ENCODE measurements at regions not wholly inside any gene's neighbourhood (a gene's known extent, or its start where the extent isn't known, plus 50 kb on each side); places are given as distances from the start of the nearest gene placed in this dataset.

- Histone ChIP-seq H4K20me1 (replicated peaks; ENCODE audit: control insufficient read depth, insufficient read depth, low read length) (no peaks in the 10 kb centered on the region), H3K9ac (ENCODE audit: insufficient read depth in 1 of 2, low read depth in 2 of 2, low read length in 2 of 2) (no peak overlapping the region), H3K9me1 (ENCODE audit: control insufficient read depth, insufficient read depth, low read length) (no peaks in the 10 kb centered on the region), H3K4me3 (no peak overlapping the region), H3K27me3 (ENCODE audit: control insufficient read depth in 2 of 2, insufficient read depth in 2 of 2, low read length in 2 of 2) (no peaks in the 10 kb centered on the region), H3K27ac (ENCODE audit: extremely low read depth, low read depth, low read length) (no peak overlapping the region), H3K4me1 (replicated peaks in 1 of 2; ENCODE audit: control insufficient read depth in 2 of 2, insufficient read depth in 2 of 2, low read length in 2 of 2) (no peaks in the 10 kb centered on the region), H2AFZ (ENCODE audit: low read depth, low read length) (no peak overlapping the region), H3K36me3 (ENCODE audit: control insufficient read depth, insufficient read depth, low read length) (no peaks in the 10 kb centered on the region), H3K4me2 (ENCODE audit: insufficient read depth, low read length) (no peak overlapping the region), H3K9me3 (replicated peaks; ENCODE audit: control insufficient read depth, insufficient read depth, low read depth, low read length) (no peaks in the 10 kb centered on the region), H3K79me2 (ENCODE audit: control insufficient read depth, insufficient read depth, low read length) (no peaks in the 10 kb centered on the region)
- FAIRE-seq, result no peak
- ChIA-PET CTCF (ENCODE audit: low intra/inter-chr PET ratio) (no interaction called here), POLR2A (no interaction called here)
- ATAC-seq, result no peak
- TF ChIP-seq GTF2E2 (tag; IDR thresholded peaks at IDR 0.05) (no peak), NFIC (IDR thresholded peaks at IDR 0.05) (no peak), TRIM25 (IDR thresholded peaks at IDR 0.05; ENCODE audit: borderline replicate concordance) (no peak), THAP7 (CRISPR knock-in tag; IDR thresholded peaks at IDR 0.05) (no peak), ZNF3 (CRISPR knock-in tag; IDR thresholded peaks at IDR 0.05) (no peak)
- intact Hi-C loops (cut with micrococcal nuclease), result no loop called here
- BruUV-seq (replicated peaks), result no TSS peak
- in situ Hi-C loops (cut with MboI), result no loop called here
- no peak for DNase-seq (ENCODE audit: extremely low read depth in 1 of 4, low spot score in 3 of 4)
Measured at GRCh38 chr21:27220416-27220815, 253.5 kb upstream of the ADAMTS5 start.

GRCh38 chr21:27219068-27219467, 252.2 kb upstream of the ADAMTS5 start:
- no peaks in the 10 kb centered on the region for H3K27me3 ChIP-seq (ENCODE audit: control insufficient read depth in 2 of 2, insufficient read depth in 2 of 2, low read length in 2 of 2)
- no peak for ATAC-seq
- WGBS (ENCODE audit: insufficient coverage, low coverage, missing lambda C conversion rate), result 0% methylated on average over 2 of the region's 2 CpGs
- no peak for FAIRE-seq
- no peak overlapping the region for H3K9ac ChIP-seq (ENCODE audit: insufficient read depth in 1 of 2, low read depth in 2 of 2, low read length in 2 of 2)
- no peak overlapping the region for H3K27ac ChIP-seq (ENCODE audit: extremely low read depth, low read depth, low read length)
- no peak for DNase-seq (ENCODE audit: extremely low read depth in 1 of 4, low spot score in 3 of 4)
- H3K79me2 ChIP-seq (ENCODE audit: control insufficient read depth, insufficient read depth, low read length), result no peaks in the 10 kb centered on the region
- CTCF ChIA-PET (ENCODE audit: low intra/inter-chr PET ratio), result no interaction called here
- H3K4me1 ChIP-seq (replicated peaks in 1 of 2; ENCODE audit: control insufficient read depth in 2 of 2, insufficient read depth in 2 of 2, low read length in 2 of 2), result no peaks in the 10 kb centered on the region
- in situ Hi-C loops (cut with MboI), result no loop called here
- no peaks in the 10 kb centered on the region for H3K9me1 ChIP-seq (ENCODE audit: control insufficient read depth, insufficient read depth, low read length)
- no peak overlapping the region for H3K4me3 ChIP-seq
- intact Hi-C loops (cut with micrococcal nuclease), result no loop called here
- H4K20me1 ChIP-seq (replicated peaks; ENCODE audit: control insufficient read depth, insufficient read depth, low read length), result no peaks in the 10 kb centered on the region
- H2AFZ ChIP-seq (ENCODE audit: low read depth, low read length), result no peak overlapping the region
- no peaks in the 10 kb centered on the region for H3K9me3 ChIP-seq (replicated peaks; ENCODE audit: control insufficient read depth, insufficient read depth, low read depth, low read length)
- BruUV-seq (replicated peaks), result no TSS peak
- H3K36me3 ChIP-seq (ENCODE audit: control insufficient read depth, insufficient read depth, low read length), result no peaks in the 10 kb centered on the region
- H3K4me2 ChIP-seq (ENCODE audit: insufficient read depth, low read length), result no peak overlapping the region
- POLR2A ChIA-PET, result no interaction called here
- TF ChIP-seq POLR3G (IDR thresholded peaks at IDR 0.05; ENCODE audit: extremely low read depth, insufficient read length, insufficient replicate concordance) (no peak), ZNF75A (CRISPR knock-in tag; IDR thresholded peaks at IDR 0.05) (no peak), NFXL1 (CRISPR knock-in tag; IDR thresholded peaks at IDR 0.05) (no peak), PRDM10 (IDR thresholded peaks at IDR 0.05; ENCODE audit: partially characterized antibody) (no peak)
